ENCODE measurements at regions not wholly inside any gene's neighbourhood (a gene's known extent, or its start where the extent isn't known, plus 50 kb on each side); places are given as distances from the start of the nearest gene placed in this dataset.

DNA sequence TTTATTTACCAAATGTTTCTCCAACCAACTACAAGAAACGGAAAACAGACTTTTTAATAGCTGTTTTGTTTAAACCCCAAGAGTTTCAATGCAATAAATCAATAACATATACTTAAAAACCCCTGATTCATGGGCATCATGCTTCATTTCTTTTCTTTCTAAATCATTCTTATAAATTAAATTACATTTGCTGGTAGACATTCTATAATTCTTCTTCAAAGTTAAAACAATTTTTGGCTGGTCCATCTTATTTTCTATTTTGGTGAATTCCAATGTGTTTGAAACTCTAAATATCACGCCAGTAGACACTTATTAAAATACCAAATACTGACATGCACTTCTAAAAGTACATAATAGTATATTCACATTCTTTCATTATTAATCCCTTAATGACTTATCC is 408.6 kb downstream of the LIG4 start:
- no peak for TF ChIP-seq POLR2A (IDR thresholded peaks at IDR 0.05)
- TF ChIP-seq, protein P1, sequence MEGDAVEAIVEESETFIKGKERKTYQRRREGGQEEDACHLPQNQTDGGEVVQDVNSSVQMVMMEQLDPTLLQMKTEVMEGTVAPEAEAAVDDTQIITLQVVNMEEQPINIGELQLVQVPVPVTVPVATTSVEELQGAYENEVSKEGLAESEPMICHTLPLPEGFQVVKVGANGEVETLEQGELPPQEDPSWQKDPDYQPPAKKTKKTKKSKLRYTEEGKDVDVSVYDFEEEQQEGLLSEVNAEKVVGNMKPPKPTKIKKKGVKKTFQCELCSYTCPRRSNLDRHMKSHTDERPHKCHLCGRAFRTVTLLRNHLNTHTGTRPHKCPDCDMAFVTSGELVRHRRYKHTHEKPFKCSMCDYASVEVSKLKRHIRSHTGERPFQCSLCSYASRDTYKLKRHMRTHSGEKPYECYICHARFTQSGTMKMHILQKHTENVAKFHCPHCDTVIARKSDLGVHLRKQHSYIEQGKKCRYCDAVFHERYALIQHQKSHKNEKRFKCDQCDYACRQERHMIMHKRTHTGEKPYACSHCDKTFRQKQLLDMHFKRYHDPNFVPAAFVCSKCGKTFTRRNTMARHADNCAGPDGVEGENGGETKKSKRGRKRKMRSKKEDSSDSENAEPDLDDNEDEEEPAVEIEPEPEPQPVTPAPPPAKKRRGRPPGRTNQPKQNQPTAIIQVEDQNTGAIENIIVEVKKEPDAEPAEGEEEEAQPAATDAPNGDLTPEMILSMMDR (IDR thresholded peaks at IDR 0.05) = no peak
